ENCODE measurements at regions not wholly inside any gene's neighbourhood (a gene's known extent, or its start where the extent isn't known, plus 50 kb on each side); places are given as distances from the start of the nearest gene placed in this dataset.

DNA sequence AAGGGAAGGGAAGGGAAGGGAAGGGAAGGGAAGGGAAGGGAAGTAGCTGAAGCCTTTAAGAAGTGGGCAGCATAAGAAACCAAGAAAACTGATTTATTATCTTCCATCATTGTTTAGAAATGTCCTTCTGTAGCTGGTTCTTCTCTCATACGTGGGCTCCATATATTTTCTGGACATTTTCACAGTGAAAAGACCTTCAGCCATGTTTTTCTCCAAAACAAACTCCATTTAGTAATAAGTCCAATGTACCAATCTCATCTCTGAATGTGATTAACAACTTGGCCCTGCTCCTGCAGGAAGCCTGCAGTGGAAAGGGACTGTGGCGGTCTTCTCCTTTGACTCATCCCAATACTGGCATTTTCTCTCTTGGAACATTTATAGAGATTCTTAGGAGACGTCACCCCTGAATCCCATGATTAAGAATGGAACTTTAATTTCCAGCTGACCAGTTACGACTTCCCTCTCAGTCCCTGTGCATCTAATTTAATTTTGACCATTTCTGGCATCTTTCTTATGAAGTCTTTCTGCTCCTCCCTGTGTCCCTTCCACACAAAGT is 96.6 kb upstream of the GUCY1A1 start:
- TF ChIP-seq, protein P1, sequence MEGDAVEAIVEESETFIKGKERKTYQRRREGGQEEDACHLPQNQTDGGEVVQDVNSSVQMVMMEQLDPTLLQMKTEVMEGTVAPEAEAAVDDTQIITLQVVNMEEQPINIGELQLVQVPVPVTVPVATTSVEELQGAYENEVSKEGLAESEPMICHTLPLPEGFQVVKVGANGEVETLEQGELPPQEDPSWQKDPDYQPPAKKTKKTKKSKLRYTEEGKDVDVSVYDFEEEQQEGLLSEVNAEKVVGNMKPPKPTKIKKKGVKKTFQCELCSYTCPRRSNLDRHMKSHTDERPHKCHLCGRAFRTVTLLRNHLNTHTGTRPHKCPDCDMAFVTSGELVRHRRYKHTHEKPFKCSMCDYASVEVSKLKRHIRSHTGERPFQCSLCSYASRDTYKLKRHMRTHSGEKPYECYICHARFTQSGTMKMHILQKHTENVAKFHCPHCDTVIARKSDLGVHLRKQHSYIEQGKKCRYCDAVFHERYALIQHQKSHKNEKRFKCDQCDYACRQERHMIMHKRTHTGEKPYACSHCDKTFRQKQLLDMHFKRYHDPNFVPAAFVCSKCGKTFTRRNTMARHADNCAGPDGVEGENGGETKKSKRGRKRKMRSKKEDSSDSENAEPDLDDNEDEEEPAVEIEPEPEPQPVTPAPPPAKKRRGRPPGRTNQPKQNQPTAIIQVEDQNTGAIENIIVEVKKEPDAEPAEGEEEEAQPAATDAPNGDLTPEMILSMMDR (IDR thresholded peaks at IDR 0.05), result no peak
- TF ChIP-seq EP300 (IDR thresholded peaks at IDR 0.05), result no peak
- TF ChIP-seq POLR2AphosphoS5 (IDR thresholded peaks at IDR 0.05), result no peak
- TF ChIP-seq POLR2A (IDR thresholded peaks at IDR 0.05), result no peak

DNA sequence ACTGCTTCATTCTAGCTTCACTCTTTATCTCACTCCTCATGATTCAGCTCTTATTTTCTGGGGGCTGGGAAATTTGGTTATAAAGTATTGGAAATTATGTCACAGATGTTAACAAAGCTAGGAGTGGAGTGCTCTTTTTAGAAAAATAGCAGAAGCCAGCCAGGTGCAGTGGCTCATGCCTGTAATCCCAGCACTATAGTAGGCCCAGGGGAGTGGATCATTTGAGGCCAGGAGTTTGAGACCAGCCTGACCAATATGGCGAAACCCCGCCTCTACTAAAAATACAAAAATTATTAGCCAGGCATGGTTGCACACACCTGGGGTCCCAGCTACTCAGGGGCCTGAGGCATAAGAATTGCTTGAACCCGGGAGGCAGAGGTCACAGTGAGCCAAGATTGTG is 97.2 kb upstream of the GUCY1A1 start:
- WGBS, 2 donors, result 91 to 94% methylated on average over 3 of the region's 3 CpGs
- Histone ChIP-seq H3K36me3 (no peaks in the 10 kb centered on the region), H3K4me1 (no peaks in the 10 kb centered on the region), H3K27me3 (no peaks in the 10 kb centered on the region), H3K9me3 (no peaks in the 10 kb centered on the region), H3K4me3 (no peak overlapping the region), H3K27ac (no peak overlapping the region)
- intact Hi-C loops (cut with DNase I), result no loop called here
- no peak for DNase-seq
- no peak for TF ChIP-seq POLR2A (IDR thresholded peaks at IDR 0.05)
- no peak for TF ChIP-seq POLR2AphosphoS5 (IDR thresholded peaks at IDR 0.05)
- TF ChIP-seq, protein P1 (IDR thresholded peaks at IDR 0.05), result no peak
- no peak for TF ChIP-seq EP300 (IDR thresholded peaks at IDR 0.05)

More for the DNA sequence above, 96.6 kb upstream of the GUCY1A1 start:
- WGBS, 2 donors, result 84% methylated on average over 4 of the region's 4 CpGs
- intact Hi-C loops (cut with DNase I), result no loop called here
- Histone ChIP-seq H3K36me3 (no peaks in the 10 kb centered on the region), H3K27me3 (no peaks in the 10 kb centered on the region), H3K9me3 (no peaks in the 10 kb centered on the region), H3K4me1 (no peaks in the 10 kb centered on the region), H3K4me3 (no peak overlapping the region), H3K27ac (no peak overlapping the region)
- no peak for DNase-seq

DNA sequence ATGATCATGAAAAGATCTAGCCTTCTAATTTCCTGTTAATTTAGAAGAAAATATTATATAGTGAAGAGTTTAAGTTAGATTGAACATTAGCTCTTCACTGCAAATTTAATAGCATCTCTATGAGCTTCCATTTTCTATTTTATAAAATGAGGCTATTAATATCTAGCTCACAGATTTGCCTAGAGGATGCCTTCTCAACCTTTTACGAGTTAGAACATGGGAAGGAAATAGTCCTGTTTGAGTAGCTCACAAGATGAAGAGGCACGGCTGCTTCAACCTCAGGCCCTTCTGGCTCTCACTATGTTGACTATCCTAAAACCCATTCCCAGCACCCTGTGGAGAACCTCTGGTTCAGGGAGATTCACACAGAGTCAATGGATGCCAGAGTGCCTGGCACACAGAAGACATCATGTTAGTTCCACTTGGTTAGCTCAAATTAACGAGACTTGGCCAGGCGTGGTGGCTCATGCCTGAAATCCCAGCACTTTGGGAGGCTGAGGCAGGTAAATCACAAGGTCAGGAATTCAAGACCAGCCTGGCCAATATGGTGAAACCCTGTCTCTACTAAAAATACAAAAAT is 97.9 kb upstream of the GUCY1A1 start:
- intact Hi-C loops (cut with DNase I), result no loop called here
- 91 to 92% methylated on average over 4 of the region's 4 CpGs for WGBS, 2 donors
- no peaks in the 10 kb centered on the region for H3K27me3 ChIP-seq
- no peaks in the 10 kb centered on the region for H3K4me1 ChIP-seq
- H3K9me3 ChIP-seq, result no peaks in the 10 kb centered on the region
- no peak for DNase-seq
- no peaks in the 10 kb centered on the region for H3K36me3 ChIP-seq
- TF ChIP-seq POLR2A (IDR thresholded peaks at IDR 0.05), result no peak
- TF ChIP-seq, protein P1 (IDR thresholded peaks at IDR 0.05), result no peak
- TF ChIP-seq POLR2AphosphoS5 (IDR thresholded peaks at IDR 0.05), result no peak
- TF ChIP-seq EP300 (IDR thresholded peaks at IDR 0.05), result no peak
- H3K27ac ChIP-seq, result no peak overlapping the region
- H3K4me3 ChIP-seq, result no peak overlapping the region

DNA sequence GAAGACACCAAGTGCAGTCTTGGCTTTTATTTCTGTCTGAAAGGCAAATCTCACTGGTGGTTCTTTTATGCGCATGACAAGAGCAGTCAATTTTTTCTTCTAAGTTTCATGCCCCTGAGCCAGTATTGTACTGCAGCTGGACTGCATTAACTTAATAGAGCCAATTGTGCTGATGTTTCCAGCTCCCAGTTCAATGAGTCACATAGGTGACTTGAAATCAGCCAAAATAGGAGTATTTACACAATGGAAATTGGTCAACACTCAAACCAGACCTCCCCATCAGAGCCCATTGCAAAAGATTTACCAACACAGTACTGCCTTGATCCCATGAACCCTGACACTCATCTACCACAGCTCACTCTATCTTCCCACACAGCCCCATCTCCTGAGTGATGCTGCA is 100.3 kb upstream of the GUCY1A1 start:
- WGBS, 2 donors, result 91 to 94% methylated on average over 1 of the region's 1 CpG

More for the DNA sequence above, 100.3 kb upstream of the GUCY1A1 start:
- no peaks in the 10 kb centered on the region for H3K27me3 ChIP-seq
- TF ChIP-seq, protein P1 (IDR thresholded peaks at IDR 0.05), result no peak
- TF ChIP-seq EP300 (IDR thresholded peaks at IDR 0.05) (no peak), POLR2AphosphoS5 (IDR thresholded peaks at IDR 0.05) (no peak), POLR2A (IDR thresholded peaks at IDR 0.05) (no peak)
- no peaks in the 10 kb centered on the region for H3K9me3 ChIP-seq
- no peak for DNase-seq
- intact Hi-C loops (cut with DNase I), result no loop called here
- no peak overlapping the region for H3K27ac ChIP-seq
- H3K36me3 ChIP-seq, result no peaks in the 10 kb centered on the region
- H3K4me3 ChIP-seq, result no peak overlapping the region
- H3K4me1 ChIP-seq, result no peaks in the 10 kb centered on the region

Measured in sigmoid colon (tissue), 6 donors.